ENCODE measurements at regions not wholly inside any gene's neighbourhood (a gene's known extent, or its start where the extent isn't known, plus 50 kb on each side); places are given as distances from the start of the nearest gene placed in this dataset.

DNA sequence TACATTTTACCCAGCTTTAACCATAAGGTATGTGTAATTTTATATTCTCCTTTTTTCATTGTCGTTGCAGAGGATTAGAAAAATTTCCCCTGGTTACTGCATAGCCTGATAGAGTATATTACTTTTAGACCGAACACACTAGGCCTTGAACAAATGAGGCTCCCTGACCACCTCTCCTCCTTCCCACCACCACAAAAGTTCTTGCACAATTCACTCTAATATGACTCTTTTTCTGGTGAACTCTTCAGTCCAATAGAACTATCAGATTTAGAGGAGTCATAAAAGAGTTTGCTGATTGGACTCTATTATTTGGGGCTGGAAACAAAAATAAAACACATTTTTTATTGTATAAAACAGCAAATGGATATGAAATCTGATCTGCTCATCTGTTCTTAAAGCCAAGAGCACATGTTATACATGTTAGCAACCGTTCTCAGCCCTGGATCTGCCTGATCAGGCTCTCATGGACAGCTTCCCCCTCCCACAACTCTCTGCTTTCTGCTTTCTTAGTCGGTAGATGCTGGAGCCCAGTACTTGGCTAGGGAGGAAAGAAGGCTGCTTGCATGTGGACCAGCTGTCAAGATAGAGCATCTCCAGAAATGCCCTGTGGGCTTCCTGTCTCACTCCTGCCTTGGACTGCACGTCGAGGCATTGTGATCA is 83.5 kb downstream of the CD164 start:
- Histone ChIP-seq H3K27ac (ENCODE audit: insufficient read depth, low read depth, low read length) (no peak overlapping the region), H2AFZ (ENCODE audit: low read depth, low read length) (no peak overlapping the region), H3K9me1 (replicated peaks; ENCODE audit: control insufficient read depth, extremely low read depth, insufficient read depth, low read length) (no peaks in the 10 kb centered on the region), H3K9me3 (replicated peaks; ENCODE audit: control insufficient read depth, insufficient read depth, low read length) (no peaks in the 10 kb centered on the region), H3K4me1 (ENCODE audit: control insufficient read depth, extremely low read depth, insufficient read depth, low read length) (no peaks in the 10 kb centered on the region), H4K20me1 (replicated peaks; ENCODE audit: control insufficient read depth, extremely low read depth, insufficient read depth, low read length) (no peaks in the 10 kb centered on the region), H3K4me2 (ENCODE audit: insufficient read depth, low read length) (no peak overlapping the region), H3K9ac (replicated peaks; ENCODE audit: extremely low read depth, insufficient read depth, low read length) (no peak overlapping the region), H3K79me2 (ENCODE audit: control insufficient read depth, insufficient read depth, low read length) (no peaks in the 10 kb centered on the region), H3K36me3 (ENCODE audit: control insufficient read depth in 2 of 2, extremely low read depth in 1 of 2, insufficient read depth in 2 of 2, low read length in 2 of 2) (no peaks in the 10 kb centered on the region), H3K4me3 (replicated peaks in 1 of 3; ENCODE audit: insufficient read depth in 1 of 3, low read depth in 1 of 3, low read length in 3 of 3) (no peak overlapping the region), H3K27me3 (ENCODE audit: control insufficient read depth in 2 of 2, insufficient read depth in 2 of 2, low read length in 2 of 2) (peaks cover 23 to 24% of the 10 kb centered on the region in 2 experiments)
- intact Hi-C loops (cut with micrococcal nuclease) = no loop called here
- dilution Hi-C loops (cut with MboI; ENCODE audit: extremely low pct_ligation_motif_present, low sequenced_read_pairs) = no loop called here
- BruUV-seq (replicated peaks) = no TSS peak
- POLR2A ChIA-PET = no interaction called here
- CTCF ChIA-PET = no interaction called here
- no peak for TF ChIP-seq MYC (IDR thresholded peaks at IDR 0.05; ENCODE audit: low read depth, low read length)
- no peak for TF ChIP-seq GATA2 (IDR thresholded peaks at IDR 0.05; ENCODE audit: insufficient read depth, insufficient read length, low read depth, low read length)
- TF ChIP-seq FOS (IDR thresholded peaks at IDR 0.05; ENCODE audit: borderline replicate concordance, insufficient read depth, low read length) = no peak
- TF ChIP-seq POLR2A (IDR thresholded peaks at IDR 0.05; ENCODE audit: low read depth, low read length) = no peak
- TF ChIP-seq JUN (IDR thresholded peaks at IDR 0.05; ENCODE audit: borderline replicate concordance, insufficient read depth, insufficient read length, low read depth) = no peak
- TF ChIP-seq EZH2 (IDR thresholded peaks at IDR 0.05; ENCODE audit: borderline replicate concordance, low read depth, low read length, severe bottlenecking) = no peak
- TF ChIP-seq, protein P1, sequence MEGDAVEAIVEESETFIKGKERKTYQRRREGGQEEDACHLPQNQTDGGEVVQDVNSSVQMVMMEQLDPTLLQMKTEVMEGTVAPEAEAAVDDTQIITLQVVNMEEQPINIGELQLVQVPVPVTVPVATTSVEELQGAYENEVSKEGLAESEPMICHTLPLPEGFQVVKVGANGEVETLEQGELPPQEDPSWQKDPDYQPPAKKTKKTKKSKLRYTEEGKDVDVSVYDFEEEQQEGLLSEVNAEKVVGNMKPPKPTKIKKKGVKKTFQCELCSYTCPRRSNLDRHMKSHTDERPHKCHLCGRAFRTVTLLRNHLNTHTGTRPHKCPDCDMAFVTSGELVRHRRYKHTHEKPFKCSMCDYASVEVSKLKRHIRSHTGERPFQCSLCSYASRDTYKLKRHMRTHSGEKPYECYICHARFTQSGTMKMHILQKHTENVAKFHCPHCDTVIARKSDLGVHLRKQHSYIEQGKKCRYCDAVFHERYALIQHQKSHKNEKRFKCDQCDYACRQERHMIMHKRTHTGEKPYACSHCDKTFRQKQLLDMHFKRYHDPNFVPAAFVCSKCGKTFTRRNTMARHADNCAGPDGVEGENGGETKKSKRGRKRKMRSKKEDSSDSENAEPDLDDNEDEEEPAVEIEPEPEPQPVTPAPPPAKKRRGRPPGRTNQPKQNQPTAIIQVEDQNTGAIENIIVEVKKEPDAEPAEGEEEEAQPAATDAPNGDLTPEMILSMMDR (IDR thresholded peaks at IDR 0.05; ENCODE audit: extremely low read depth in 1 of 2, insufficient read depth in 1 of 2, low read depth in 1 of 2, low read length in 2 of 2) = no peak
- no peak for DNase-seq (ENCODE audit: low read depth, low spot score)
- FAIRE-seq = no peak
